H9 (cell line): ENCODE measurements at regions not wholly inside any gene's neighbourhood (a gene's known extent, or its start where the extent isn't known, plus 50 kb on each side); places are given as distances from the start of the nearest gene placed in this dataset.

Source experiments
- DNase-seq: peaks from one replicate; pipeline ENCODE4 v3.0.0-alpha.2; 2017
- H2AFZ ChIP-seq: one replicate; pipeline ENCODE4 v1.6.1; 2013; ENCODE audit warnings: mild to moderate bottlenecking, low read length, control low read depth, moderate library complexity
- H2AK5ac ChIP-seq: 2 replicates; pipeline ENCODE4 v1.6.1; 2013; ENCODE audit warnings: low read length, control low read depth, mixed read lengths; ENCODE audit not compliant: insufficient read length
- H2BK120ac ChIP-seq: one replicate; pipeline ENCODE4 v1.6.1; 2013; ENCODE audit warnings: low read depth, mild to moderate bottlenecking, low read length, control low read depth, inconsistent platforms; ENCODE audit not compliant: poor library complexity, severe bottlenecking
- H2BK12ac ChIP-seq: 2 replicates; pipeline ENCODE4 v1.6.1; 2013; ENCODE audit warnings: low read length, control low read depth, mixed read lengths, low read depth; ENCODE audit not compliant: insufficient read length
- H2BK15ac ChIP-seq: 2 replicates; pipeline ENCODE4 v1.6.1; 2013; ENCODE audit warnings: low read depth, low read length, control low read depth
- H2BK20ac ChIP-seq: one replicate; pipeline ENCODE4 v1.6.1; 2013; ENCODE audit warnings: low read depth, mild to moderate bottlenecking, low read length, control low read depth, inconsistent platforms; ENCODE audit not compliant: poor library complexity, severe bottlenecking
- H2BK5ac ChIP-seq: 2 replicates; pipeline ENCODE4 v1.6.1; 2013; ENCODE audit warnings: low read length, control low read depth, mixed read lengths; ENCODE audit not compliant: insufficient read length
- H3K14ac ChIP-seq: 2 replicates; pipeline ENCODE4 v1.6.1; 2013; ENCODE audit warnings: low read length, control low read depth; ENCODE audit not compliant: insufficient read depth
- H3K18ac ChIP-seq: 2 replicates; pipeline ENCODE4 v1.6.1; 2013; ENCODE audit warnings: low read depth, mild to moderate bottlenecking, mixed read lengths, low read length, control low read depth; ENCODE audit not compliant: insufficient read length
- H3K23ac ChIP-seq: 2 replicates; pipeline ENCODE4 v1.6.1; 2013; ENCODE audit warnings: low read length, control low read depth, mixed read lengths, low read depth; ENCODE audit not compliant: insufficient read length
- H3K23me2 ChIP-seq: 2 replicates; pipeline ENCODE4 v1.6.1; 2013; ENCODE audit warnings: low read depth, mild to moderate bottlenecking, mixed read lengths, low read length, control low read depth; ENCODE audit not compliant: insufficient read length, poor library complexity, severe bottlenecking
- H3K27ac ChIP-seq: 2 replicates; pipeline ENCODE4 v1.5.1; 2013; ENCODE audit warnings: low read length, control low read depth, mixed read lengths, low read depth; ENCODE audit not compliant: insufficient read length
- H3K27me3 ChIP-seq: 2 replicates; pipeline ENCODE4 v1.6.1; 2013; ENCODE audit warnings: low read length, control low read depth, inconsistent platforms; ENCODE audit not compliant: insufficient read depth
- H3K4ac ChIP-seq: 2 replicates; pipeline ENCODE4 v1.6.1; 2013; ENCODE audit warnings: low read depth, mild to moderate bottlenecking, control low read depth, inconsistent platforms, low read length, moderate library complexity
- H3K4me1 ChIP-seq: 2 replicates; pipeline ENCODE4 v1.6.1; 2013; ENCODE audit warnings: low read length, control low read depth, inconsistent platforms; ENCODE audit not compliant: insufficient read depth
- H3K4me2 ChIP-seq: 2 replicates; pipeline ENCODE4 v1.6.1; 2013; ENCODE audit warnings: low read length, control low read depth, mixed read lengths; ENCODE audit not compliant: insufficient read length, insufficient read depth
- H3K56ac ChIP-seq: 2 replicates; pipeline ENCODE4 v1.6.1; 2013; ENCODE audit warnings: low read depth, mild to moderate bottlenecking, mixed read lengths, low read length, control low read depth; ENCODE audit not compliant: insufficient read length
- H3K79me1 ChIP-seq: 2 replicates; pipeline ENCODE4 v1.6.1; 2013; ENCODE audit warnings: low read depth, mild to moderate bottlenecking, moderate library complexity, low read length, control low read depth, inconsistent platforms; ENCODE audit not compliant: insufficient read depth, poor library complexity, severe bottlenecking
- H3K79me2 ChIP-seq: 2 replicates; pipeline ENCODE4 v1.6.1; 2013; ENCODE audit warnings: low read length, control low read depth, inconsistent platforms; ENCODE audit not compliant: insufficient read depth
- H3K9ac ChIP-seq: 2 replicates; pipeline ENCODE4 v1.6.1; 2013; ENCODE audit warnings: low read length, control low read depth, mixed read lengths; ENCODE audit not compliant: insufficient read length; ENCODE audit errors: extremely low read depth
- H3K9me3 ChIP-seq: one replicate; pipeline ENCODE4 v1.6.1; 2013; ENCODE audit warnings: low read depth, low read length, inconsistent platforms; ENCODE audit not compliant: control insufficient read depth
- H3T11ph ChIP-seq: one replicate; pipeline ENCODE4 v1.6.1; 2013; ENCODE audit warnings: mild to moderate bottlenecking, low read length, control low read depth, inconsistent platforms
- H4K20me1 ChIP-seq: one replicate; pipeline ENCODE4 v1.6.1; 2013; ENCODE audit not compliant: control insufficient read depth, insufficient read length, insufficient read depth
- H4K5ac ChIP-seq: 2 replicates; pipeline ENCODE4 v1.6.1; 2013; ENCODE audit warnings: low read depth, mild to moderate bottlenecking, mixed read lengths, low read length, control low read depth; ENCODE audit not compliant: insufficient read length
- H4K8ac ChIP-seq: replicated peaks from 2 replicates; pipeline ENCODE4 v1.6.1; 2013; ENCODE audit warnings: low read length, control low read depth, mixed read lengths, low read depth; ENCODE audit not compliant: insufficient read length
- H4K91ac ChIP-seq: 2 replicates; pipeline ENCODE4 v1.6.1; 2013; ENCODE audit warnings: low read depth, mild to moderate bottlenecking, moderate library complexity, mixed read lengths, low read length, control low read depth; ENCODE audit not compliant: insufficient read length
- H3K27ac Mint-ChIP-seq, 3 experiments: 2 replicates in 2 of 3; 3 replicates in 1 of 3; pipeline ENCODE4 v1.8.0; 2020 to 2021; ENCODE audit warnings: mixed read lengths in 3 of 3, mild to moderate bottlenecking in 1 of 3, moderate library complexity in 1 of 3
- H3K27me3 Mint-ChIP-seq: 2 replicates; pipeline ENCODE4 v1.8.0; 2021; ENCODE audit warnings: low read depth, mild to moderate bottlenecking, moderate library complexity, mixed read lengths
- H3K36me3 Mint-ChIP-seq, 3 experiments: 2 replicates in 2 of 3; 3 replicates in 1 of 3; pipeline ENCODE4 v1.8.0; 2020 to 2021; ENCODE audit warnings: low read depth in 3 of 3, mixed read lengths in 3 of 3; ENCODE audit not compliant: insufficient read depth in 1 of 3
- H3K4me1 Mint-ChIP-seq, 2 experiments: 2 replicates each; pipeline ENCODE4 v1.8.0; 2020; ENCODE audit warnings: mixed read lengths in 2 of 2
- H3K4me3 Mint-ChIP-seq, 2 experiments: 2 replicates in 1 of 2; 3 replicates in 1 of 2; pipeline ENCODE4 v1.8.0; 2020 to 2021; ENCODE audit warnings: mild to moderate bottlenecking in 2 of 2, mixed read lengths in 2 of 2, moderate library complexity in 1 of 2
- H3K9me3 Mint-ChIP-seq, 2 experiments: 2 replicates in 1 of 2; 3 replicates in 1 of 2; pipeline ENCODE4 v1.8.0; 2020; ENCODE audit warnings: mild to moderate bottlenecking in 2 of 2, mixed read lengths in 2 of 2, moderate library complexity in 1 of 2
- TF ChIP-seq, protein P1 (sequence below): fragments of 200-600 bp; sonication (generic); conservative IDR thresholded peaks from 3 replicates; pipeline ENCODE4 v1.8.0; 2021; ENCODE audit warnings: antibody characterized with exemption, mild to moderate bottlenecking

DNA sequence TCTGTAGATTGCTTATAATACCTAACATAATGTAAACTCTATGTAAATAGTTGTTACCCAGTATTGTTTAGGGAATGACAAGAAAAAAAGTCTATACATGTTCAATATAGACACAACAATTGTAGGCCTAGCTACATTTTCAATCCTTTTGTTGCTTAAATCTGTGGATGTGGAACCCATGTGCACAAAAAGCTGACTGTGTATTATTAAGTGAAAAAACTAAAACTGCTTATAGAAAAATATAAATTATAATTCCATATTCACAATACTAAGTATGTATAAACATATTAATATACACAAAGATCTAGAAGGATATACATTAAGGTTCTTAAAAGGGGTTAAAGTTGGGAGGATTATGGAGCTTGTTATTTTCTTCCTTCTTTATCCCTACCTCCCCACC lies 188.7 kb downstream of the PIK3R1 start:
- Mint-ChIP-seq H3K4me1 (peaks cover 23 to 27% of the 10 kb centered on the region in 2 experiments), H3K4me3 (no peak overlapping the region), H3K9me3 (peaks cover 0 to 7% of the 10 kb centered on the region in 2 experiments; a peak in 4 of 5 replicates), H3K27ac (no peak overlapping the region; a peak in 1 of 7 replicates), H3K36me3 (peaks cover 0 to 7% (median 2%) of the 10 kb centered on the region in 3 experiments; a peak in 3 of 7 replicates), H3K27me3 (no peaks in the 10 kb centered on the region)
- Histone ChIP-seq H3K56ac (no peak overlapping the region), H3K4me1 (peaks cover 3% of the 10 kb centered on the region; the same call in 1 of the 2 replicates), H3K23me2 (no peaks in the 10 kb centered on the region), H3K4me2 (no peak overlapping the region), H2BK15ac (no peak overlapping the region), H3K9me3 (no peaks in the 10 kb centered on the region), H2BK12ac (no peak overlapping the region), H3K18ac (no peak overlapping the region), H2BK20ac (no peak overlapping the region), H4K8ac (no peak overlapping the region), H2BK5ac (no peak overlapping the region), H4K20me1 (no peaks in the 10 kb centered on the region), H3K27me3 (no peaks in the 10 kb centered on the region), H2BK120ac (no peak overlapping the region), H4K91ac (no peak overlapping the region), H3K9ac (no peak overlapping the region), H3T11ph (no peak overlapping the region), H3K4ac (no peak overlapping the region), H3K79me1 (no peaks in the 10 kb centered on the region), H3K14ac (no peak overlapping the region), H2AK5ac (no peak overlapping the region), H3K23ac (no peak overlapping the region), H4K5ac (no peak overlapping the region), H3K27ac (no peak overlapping the region), H3K79me2 (no peaks in the 10 kb centered on the region), H2AFZ (no peak overlapping the region)
- DNase-seq: no peak
- TF ChIP-seq, protein P1, sequence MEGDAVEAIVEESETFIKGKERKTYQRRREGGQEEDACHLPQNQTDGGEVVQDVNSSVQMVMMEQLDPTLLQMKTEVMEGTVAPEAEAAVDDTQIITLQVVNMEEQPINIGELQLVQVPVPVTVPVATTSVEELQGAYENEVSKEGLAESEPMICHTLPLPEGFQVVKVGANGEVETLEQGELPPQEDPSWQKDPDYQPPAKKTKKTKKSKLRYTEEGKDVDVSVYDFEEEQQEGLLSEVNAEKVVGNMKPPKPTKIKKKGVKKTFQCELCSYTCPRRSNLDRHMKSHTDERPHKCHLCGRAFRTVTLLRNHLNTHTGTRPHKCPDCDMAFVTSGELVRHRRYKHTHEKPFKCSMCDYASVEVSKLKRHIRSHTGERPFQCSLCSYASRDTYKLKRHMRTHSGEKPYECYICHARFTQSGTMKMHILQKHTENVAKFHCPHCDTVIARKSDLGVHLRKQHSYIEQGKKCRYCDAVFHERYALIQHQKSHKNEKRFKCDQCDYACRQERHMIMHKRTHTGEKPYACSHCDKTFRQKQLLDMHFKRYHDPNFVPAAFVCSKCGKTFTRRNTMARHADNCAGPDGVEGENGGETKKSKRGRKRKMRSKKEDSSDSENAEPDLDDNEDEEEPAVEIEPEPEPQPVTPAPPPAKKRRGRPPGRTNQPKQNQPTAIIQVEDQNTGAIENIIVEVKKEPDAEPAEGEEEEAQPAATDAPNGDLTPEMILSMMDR: no peak
